ENCODE measurements at regions not wholly inside any gene's neighbourhood (a gene's known extent, or its start where the extent isn't known, plus 50 kb on each side); places are given as distances from the start of the nearest gene placed in this dataset.

DNA sequence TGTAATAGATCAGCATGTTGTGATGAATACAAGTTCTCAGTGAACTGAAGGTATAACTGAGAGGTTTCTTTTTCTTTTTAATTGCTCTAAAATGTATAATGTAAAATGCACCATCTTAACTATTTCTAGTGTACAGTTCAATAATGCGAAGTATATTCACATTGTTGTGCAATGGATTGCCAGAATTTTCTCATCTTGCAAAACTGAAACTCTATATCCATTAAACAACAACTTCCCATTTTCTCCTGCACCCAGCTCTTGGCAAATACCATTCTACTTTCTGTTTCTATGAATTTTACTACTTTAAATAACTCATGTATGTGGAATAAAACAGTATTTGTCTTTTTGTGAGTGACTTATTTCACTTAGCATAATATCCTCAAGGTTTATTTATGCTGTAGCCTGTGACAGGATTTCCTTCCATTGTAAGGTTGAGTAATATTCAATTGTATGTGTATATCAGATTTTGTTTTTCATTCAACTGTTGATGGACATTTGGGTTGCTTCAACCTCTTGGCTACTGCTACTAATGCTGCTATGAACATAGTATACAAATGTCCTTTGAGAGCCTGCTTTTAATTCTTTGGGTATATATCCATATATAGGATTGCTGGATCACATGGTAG is 53.5 kb upstream of the NPFFR2 start:
- DNase-seq = no peak
- ChIA-PET POLR2A (ENCODE audit: unreplicated experiment) (no interaction called here), CTCF (no interaction called here)
- Histone ChIP-seq H3K9me3 (ENCODE audit: insufficient read depth, low read depth) (no peaks in the 10 kb centered on the region), H3K36me3 (ENCODE audit: low read depth) (no peaks in the 10 kb centered on the region), H3K27ac (no peak overlapping the region), H3F3A (ENCODE audit: insufficient read depth, low read depth) (no peaks in the 10 kb centered on the region), H2AFZ (no peak overlapping the region), H3K4me1 (replicated peaks; ENCODE audit: insufficient read depth) (no peaks in the 10 kb centered on the region), H3K4me3 (no peak overlapping the region), H4K20me1 (ENCODE audit: insufficient read depth) (no peaks in the 10 kb centered on the region), H3K4me2 (no peak overlapping the region), H3K27me3 (ENCODE audit: insufficient read depth, low read depth) (no peaks in the 10 kb centered on the region), H3K9me2 (ENCODE audit: insufficient read depth) (no peaks in the 10 kb centered on the region), H3K79me2 (ENCODE audit: low read depth) (no peaks in the 10 kb centered on the region)
- BruUV-seq (replicated peaks) = no TSS peak
- no peak for TF ChIP-seq EZH2 (IDR thresholded peaks at IDR 0.05; ENCODE audit: low read depth)
- TF ChIP-seq, protein P1, sequence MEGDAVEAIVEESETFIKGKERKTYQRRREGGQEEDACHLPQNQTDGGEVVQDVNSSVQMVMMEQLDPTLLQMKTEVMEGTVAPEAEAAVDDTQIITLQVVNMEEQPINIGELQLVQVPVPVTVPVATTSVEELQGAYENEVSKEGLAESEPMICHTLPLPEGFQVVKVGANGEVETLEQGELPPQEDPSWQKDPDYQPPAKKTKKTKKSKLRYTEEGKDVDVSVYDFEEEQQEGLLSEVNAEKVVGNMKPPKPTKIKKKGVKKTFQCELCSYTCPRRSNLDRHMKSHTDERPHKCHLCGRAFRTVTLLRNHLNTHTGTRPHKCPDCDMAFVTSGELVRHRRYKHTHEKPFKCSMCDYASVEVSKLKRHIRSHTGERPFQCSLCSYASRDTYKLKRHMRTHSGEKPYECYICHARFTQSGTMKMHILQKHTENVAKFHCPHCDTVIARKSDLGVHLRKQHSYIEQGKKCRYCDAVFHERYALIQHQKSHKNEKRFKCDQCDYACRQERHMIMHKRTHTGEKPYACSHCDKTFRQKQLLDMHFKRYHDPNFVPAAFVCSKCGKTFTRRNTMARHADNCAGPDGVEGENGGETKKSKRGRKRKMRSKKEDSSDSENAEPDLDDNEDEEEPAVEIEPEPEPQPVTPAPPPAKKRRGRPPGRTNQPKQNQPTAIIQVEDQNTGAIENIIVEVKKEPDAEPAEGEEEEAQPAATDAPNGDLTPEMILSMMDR (conservative IDR thresholded peaks at IDR 0.05) = no peak
- intact Hi-C loops (cut with micrococcal nuclease; ENCODE audit: unreplicated experiment) = no loop called here

DNA sequence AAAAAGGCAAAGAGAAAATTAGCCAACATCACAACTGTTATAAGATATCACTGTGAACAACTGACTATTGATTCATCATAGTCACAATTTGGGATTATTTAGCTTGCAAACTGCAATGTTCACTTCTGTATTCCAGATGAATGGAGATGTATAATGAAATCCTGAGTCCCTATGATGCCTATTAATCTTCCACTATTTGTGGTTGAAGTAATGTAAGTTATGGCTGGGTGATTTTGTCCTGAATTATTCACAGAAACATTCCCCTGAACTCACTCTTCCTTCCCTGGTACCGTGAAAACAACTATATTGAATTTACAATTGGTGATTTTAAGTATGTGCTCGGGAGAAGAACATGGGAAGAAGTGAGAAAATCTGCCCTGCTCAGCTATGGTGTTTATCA is 50.8 kb upstream of the NPFFR2 start:
- Histone ChIP-seq H3K9me3 (ENCODE audit: insufficient read depth, low read depth) (no peaks in the 10 kb centered on the region), H3K79me2 (ENCODE audit: low read depth) (no peaks in the 10 kb centered on the region), H4K20me1 (ENCODE audit: insufficient read depth) (no peaks in the 10 kb centered on the region), H3K4me1 (replicated peaks; ENCODE audit: insufficient read depth) (no peaks in the 10 kb centered on the region), H2AFZ (no peak overlapping the region), H3K27me3 (ENCODE audit: insufficient read depth, low read depth) (no peaks in the 10 kb centered on the region), H3K4me2 (no peak overlapping the region), H3K27ac (no peak overlapping the region), H3K9me2 (ENCODE audit: insufficient read depth) (no peaks in the 10 kb centered on the region), H3F3A (ENCODE audit: insufficient read depth, low read depth) (no peaks in the 10 kb centered on the region), H3K36me3 (ENCODE audit: low read depth) (no peaks in the 10 kb centered on the region), H3K4me3 (no peak overlapping the region)
- TF ChIP-seq, protein P1 (conservative IDR thresholded peaks at IDR 0.05) = no peak
- no peak for TF ChIP-seq EZH2 (IDR thresholded peaks at IDR 0.05; ENCODE audit: low read depth)
- no TSS peak for BruUV-seq (replicated peaks)
- ChIA-PET CTCF (no interaction called here), POLR2A (ENCODE audit: unreplicated experiment) (no interaction called here)
- DNase-seq = no peak
- intact Hi-C loops (cut with micrococcal nuclease; ENCODE audit: unreplicated experiment) = no loop called here
